ENCODE measurements at regions not wholly inside any gene's neighbourhood (a gene's known extent, or its start where the extent isn't known, plus 50 kb on each side); places are given as distances from the start of the nearest gene placed in this dataset.

DNA sequence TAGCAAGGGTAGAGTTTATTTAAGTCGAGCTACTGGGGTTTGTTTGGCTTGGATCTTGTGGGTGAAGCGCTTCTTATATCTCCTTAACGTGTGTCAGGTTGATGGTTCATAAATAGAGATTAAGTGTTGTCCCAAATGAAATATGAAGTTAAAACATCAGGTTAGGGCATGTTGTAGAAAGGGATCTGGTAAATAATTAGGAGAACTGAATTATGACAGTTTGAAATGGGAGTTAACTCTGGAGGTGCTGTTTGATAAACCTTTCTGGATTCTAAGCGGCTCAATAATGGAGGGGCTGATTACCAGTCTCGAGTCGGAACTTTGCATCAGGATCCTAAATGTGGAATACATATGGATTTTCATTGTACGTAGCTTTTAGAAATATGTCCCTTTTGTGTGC is 717.0 kb upstream of the WWC1 start:
- Histone ChIP-seq H3K4me3 (ENCODE audit: low read length) (no peak overlapping the region), H3K27ac (ENCODE audit: low read depth, low read length) (no peak overlapping the region), H3K36me3 (ENCODE audit: control insufficient read depth, insufficient read depth, low read length) (no peaks in the 10 kb centered on the region), H3K9ac (ENCODE audit: low read length) (no peak overlapping the region), H3K27me3 (ENCODE audit: control insufficient read depth, insufficient read depth, low read length) (no peaks in the 10 kb centered on the region), H3K4me1 (ENCODE audit: control insufficient read depth, insufficient read depth, low read length) (no peaks in the 10 kb centered on the region)

GRCh38 chr5:167575330-167575729 is 716.1 kb upstream of the WWC1 start:
- no peaks in the 10 kb centered on the region for H3K36me3 ChIP-seq (ENCODE audit: control insufficient read depth, insufficient read depth, low read length)
- H3K4me3 ChIP-seq (ENCODE audit: low read length), result no peak overlapping the region
- no peaks in the 10 kb centered on the region for H3K4me1 ChIP-seq (ENCODE audit: control insufficient read depth, insufficient read depth, low read length)
- H3K27me3 ChIP-seq (ENCODE audit: control insufficient read depth, insufficient read depth, low read length), result no peaks in the 10 kb centered on the region
- no peak overlapping the region for H3K27ac ChIP-seq (ENCODE audit: low read depth, low read length)
- no peak overlapping the region for H3K9ac ChIP-seq (ENCODE audit: low read length)

- Histone ChIP-seq H3K36me3 (ENCODE audit: control insufficient read depth, insufficient read depth, low read length) (no peaks in the 10 kb centered on the region), H3K4me3 (ENCODE audit: low read length) (no peak overlapping the region), H3K4me1 (ENCODE audit: control insufficient read depth, insufficient read depth, low read length) (no peaks in the 10 kb centered on the region), H3K27me3 (ENCODE audit: control insufficient read depth, insufficient read depth, low read length) (no peaks in the 10 kb centered on the region), H3K27ac (ENCODE audit: low read depth, low read length) (no peak overlapping the region), H3K9ac (ENCODE audit: low read length) (no peak overlapping the region)
Observed at GRCh38 chr5:167576126-167576525, 715.3 kb upstream of the WWC1 start.

- H3K36me3 ChIP-seq (ENCODE audit: control insufficient read depth, insufficient read depth, low read length), result no peaks in the 10 kb centered on the region
- no peak overlapping the region for H3K9ac ChIP-seq (ENCODE audit: low read length)
- H3K27ac ChIP-seq (ENCODE audit: low read depth, low read length), result no peak overlapping the region
- no peaks in the 10 kb centered on the region for H3K4me1 ChIP-seq (ENCODE audit: control insufficient read depth, insufficient read depth, low read length)
- H3K27me3 ChIP-seq (ENCODE audit: control insufficient read depth, insufficient read depth, low read length), result no peaks in the 10 kb centered on the region
- H3K4me3 ChIP-seq (ENCODE audit: low read length), result no peak overlapping the region
Observed at GRCh38 chr5:167576897-167577296, 714.5 kb upstream of the WWC1 start.

- Histone ChIP-seq H3K4me3 (ENCODE audit: low read length) (no peak overlapping the region), H3K9ac (ENCODE audit: low read length) (no peak overlapping the region), H3K27me3 (ENCODE audit: control insufficient read depth, insufficient read depth, low read length) (no peaks in the 10 kb centered on the region), H3K27ac (ENCODE audit: low read depth, low read length) (no peak overlapping the region), H3K36me3 (ENCODE audit: control insufficient read depth, insufficient read depth, low read length) (no peaks in the 10 kb centered on the region), H3K4me1 (ENCODE audit: control insufficient read depth, insufficient read depth, low read length) (no peaks in the 10 kb centered on the region)
Observed at GRCh38 chr5:167577616-167578015, 713.8 kb upstream of the WWC1 start.

- Histone ChIP-seq H3K36me3 (ENCODE audit: control insufficient read depth, insufficient read depth, low read length) (no peaks in the 10 kb centered on the region), H3K9ac (ENCODE audit: low read length) (no peak overlapping the region), H3K4me3 (ENCODE audit: low read length) (no peak overlapping the region), H3K27ac (ENCODE audit: low read depth, low read length) (no peak overlapping the region), H3K27me3 (ENCODE audit: control insufficient read depth, insufficient read depth, low read length) (no peaks in the 10 kb centered on the region), H3K4me1 (ENCODE audit: control insufficient read depth, insufficient read depth, low read length) (no peaks in the 10 kb centered on the region)
Observed at GRCh38 chr5:167578977-167579692, 712.3 kb upstream of the WWC1 start.

DNA sequence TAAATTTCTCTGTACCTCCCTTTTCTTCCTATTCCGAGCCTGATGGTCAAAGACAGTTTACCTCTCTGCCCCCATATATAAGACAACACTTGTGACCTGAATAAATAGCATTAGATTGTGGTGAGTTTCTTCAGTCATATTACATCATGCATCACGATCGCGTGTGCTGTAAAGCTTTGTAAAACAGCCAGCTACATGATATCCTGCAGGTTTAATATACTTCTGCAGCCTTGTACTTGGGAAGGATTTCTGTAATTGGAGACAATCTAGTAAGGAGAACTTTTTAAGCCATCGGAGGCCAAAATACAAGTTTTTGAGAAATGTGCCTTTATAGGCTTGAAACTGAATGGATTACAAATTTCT is 711.8 kb upstream of the WWC1 start:
- no peaks in the 10 kb centered on the region for H3K4me1 ChIP-seq (ENCODE audit: control insufficient read depth, insufficient read depth, low read length)

DNA sequence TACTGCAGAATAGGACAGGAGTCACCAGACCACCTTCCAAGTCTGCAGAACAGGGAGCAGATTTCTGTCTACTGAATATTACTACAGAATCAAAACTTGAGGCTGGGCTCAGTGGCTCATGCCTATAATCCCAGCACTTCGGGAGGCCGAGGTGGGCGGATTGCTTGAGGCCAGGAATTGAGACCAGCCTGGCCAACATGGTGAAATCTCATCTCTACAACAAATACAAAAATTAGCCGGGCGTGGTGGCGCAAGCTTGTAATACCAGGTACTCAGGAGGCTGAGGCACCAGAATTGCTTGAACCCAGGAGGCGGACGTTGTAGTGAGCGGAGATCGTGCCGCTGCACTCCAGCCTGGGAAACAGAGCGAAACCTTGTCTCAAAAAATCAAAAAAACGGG is 710.8 kb upstream of the WWC1 start:
- no peak overlapping the region for H3K4me3 ChIP-seq (ENCODE audit: low read length)
- H3K36me3 ChIP-seq (ENCODE audit: control insufficient read depth, insufficient read depth, low read length), result no peaks in the 10 kb centered on the region
- no peak overlapping the region for H3K27ac ChIP-seq (ENCODE audit: low read depth, low read length)
- no peak overlapping the region for H3K9ac ChIP-seq (ENCODE audit: low read length)
- H3K4me1 ChIP-seq (ENCODE audit: control insufficient read depth, insufficient read depth, low read length), result no peaks in the 10 kb centered on the region
- no peaks in the 10 kb centered on the region for H3K27me3 ChIP-seq (ENCODE audit: control insufficient read depth, insufficient read depth, low read length)

More for the DNA sequence above, 711.8 kb upstream of the WWC1 start:
- Histone ChIP-seq H3K36me3 (ENCODE audit: control insufficient read depth, insufficient read depth, low read length) (no peaks in the 10 kb centered on the region), H3K9ac (ENCODE audit: low read length) (no peak overlapping the region), H3K27me3 (ENCODE audit: control insufficient read depth, insufficient read depth, low read length) (no peaks in the 10 kb centered on the region), H3K4me3 (ENCODE audit: low read length) (no peak overlapping the region), H3K27ac (ENCODE audit: low read depth, low read length) (no peak overlapping the region)

- Histone ChIP-seq H3K27ac (ENCODE audit: low read depth, low read length) (no peak overlapping the region), H3K36me3 (ENCODE audit: control insufficient read depth, insufficient read depth, low read length) (no peaks in the 10 kb centered on the region), H3K9ac (ENCODE audit: low read length) (no peak overlapping the region), H3K27me3 (ENCODE audit: control insufficient read depth, insufficient read depth, low read length) (no peaks in the 10 kb centered on the region), H3K4me1 (ENCODE audit: control insufficient read depth, insufficient read depth, low read length) (no peaks in the 10 kb centered on the region), H3K4me3 (ENCODE audit: low read length) (no peak overlapping the region)
Observed at GRCh38 chr5:167582283-167582682, 709.2 kb upstream of the WWC1 start.

DNA sequence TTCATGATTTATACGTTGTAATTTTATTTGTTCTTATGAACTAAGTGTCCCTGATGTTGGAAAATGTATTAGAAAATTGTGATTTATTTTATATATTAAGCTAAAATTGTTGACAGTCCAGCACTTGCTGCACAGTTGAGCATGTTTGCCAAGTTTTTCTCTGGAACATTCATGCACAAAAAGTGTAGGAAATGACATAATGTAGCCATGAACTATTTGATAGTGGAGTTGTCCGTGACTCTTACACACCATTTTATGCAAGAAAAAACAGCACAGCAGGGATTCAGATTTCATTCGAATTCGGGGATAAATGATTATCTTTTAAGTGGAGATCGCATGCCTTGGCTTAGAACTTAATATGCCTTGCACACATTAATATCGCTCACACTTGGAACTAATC is 708.6 kb upstream of the WWC1 start:
- no peaks in the 10 kb centered on the region for H3K4me1 ChIP-seq (ENCODE audit: control insufficient read depth, insufficient read depth, low read length)
- no peak overlapping the region for H3K27ac ChIP-seq (ENCODE audit: low read depth, low read length)
- H3K9ac ChIP-seq (ENCODE audit: low read length), result no peak overlapping the region
- no peaks in the 10 kb centered on the region for H3K36me3 ChIP-seq (ENCODE audit: control insufficient read depth, insufficient read depth, low read length)
- no peaks in the 10 kb centered on the region for H3K27me3 ChIP-seq (ENCODE audit: control insufficient read depth, insufficient read depth, low read length)
- no peak overlapping the region for H3K4me3 ChIP-seq (ENCODE audit: low read length)

- H3K27me3 ChIP-seq (ENCODE audit: control insufficient read depth, insufficient read depth, low read length), result no peaks in the 10 kb centered on the region
- no peaks in the 10 kb centered on the region for H3K36me3 ChIP-seq (ENCODE audit: control insufficient read depth, insufficient read depth, low read length)
- H3K4me1 ChIP-seq (ENCODE audit: control insufficient read depth, insufficient read depth, low read length), result no peaks in the 10 kb centered on the region
- no peak overlapping the region for H3K4me3 ChIP-seq (ENCODE audit: low read length)
- H3K27ac ChIP-seq (ENCODE audit: low read depth, low read length), result no peak overlapping the region
- H3K9ac ChIP-seq (ENCODE audit: low read length), result no peak overlapping the region
Observed at GRCh38 chr5:167585184-167585583, 706.3 kb upstream of the WWC1 start.

- Histone ChIP-seq H3K27me3 (ENCODE audit: control insufficient read depth, insufficient read depth, low read length) (no peaks in the 10 kb centered on the region), H3K4me1 (ENCODE audit: control insufficient read depth, insufficient read depth, low read length) (no peaks in the 10 kb centered on the region), H3K36me3 (ENCODE audit: control insufficient read depth, insufficient read depth, low read length) (no peaks in the 10 kb centered on the region), H3K9ac (ENCODE audit: low read length) (no peak overlapping the region), H3K4me3 (ENCODE audit: low read length) (no peak overlapping the region), H3K27ac (ENCODE audit: low read depth, low read length) (no peak overlapping the region)
Observed at GRCh38 chr5:167587772-167588437, 703.5 kb upstream of the WWC1 start.

GRCh38 chr5:167592114-167592513 is 699.3 kb upstream of the WWC1 start:
- Histone ChIP-seq H3K9ac (ENCODE audit: low read length) (no peak overlapping the region), H3K4me1 (ENCODE audit: control insufficient read depth, insufficient read depth, low read length) (no peaks in the 10 kb centered on the region), H3K27me3 (ENCODE audit: control insufficient read depth, insufficient read depth, low read length) (no peaks in the 10 kb centered on the region), H3K36me3 (ENCODE audit: control insufficient read depth, insufficient read depth, low read length) (no peaks in the 10 kb centered on the region), H3K27ac (ENCODE audit: low read depth, low read length) (no peak overlapping the region), H3K4me3 (ENCODE audit: low read length) (no peak overlapping the region)

Measured in rectal smooth muscle tissue (tissue), 1 donor.